GM23338 (cell line): ENCODE measurements at regions not wholly inside any gene's neighbourhood (a gene's known extent, or its start where the extent isn't known, plus 50 kb on each side); places are given as distances from the start of the nearest gene placed in this dataset.
"Not testable (repeated sequence)": the region's sequence is repeated elsewhere in the genome, so short reads cannot be mapped to it uniquely, and the experiment has no call there.

Experiments
- ATAC-seq: fragments of 200-7000 bp; cut with Tn5 transposase; 3 replicates; pipeline ENCODE4 v1.9.1; 2020
- DNase-seq: peaks from one replicate; pipeline ENCODE4 v3.0.0-alpha.2; 2015; ENCODE audit warnings: low spot score
- H2AFZ ChIP-seq: fragments of 200-600 bp; sonication (generic); 2 replicates; pipeline ENCODE4 v1.8.0; 2016; ENCODE audit warnings: antibody characterized with exemption, mild to moderate bottlenecking, moderate library complexity
- H3F3A ChIP-seq: fragments of 200-600 bp; sonication (generic); replicated peaks from 2 replicates; pipeline ENCODE4 v1.8.0; 2017; ENCODE audit warnings: antibody characterized with exemption, mixed run types, low read depth
- H3K27ac ChIP-seq: fragments of 200-600 bp; sonication (generic); 2 replicates; pipeline ENCODE4 v1.6.1; 2016; ENCODE audit warnings: low read depth
- H3K27me3 ChIP-seq: fragments of 200-600 bp; sonication (generic); 2 replicates; pipeline ENCODE4 v1.8.0; 2016; ENCODE audit warnings: mild to moderate bottlenecking, mixed run types, moderate library complexity; ENCODE audit not compliant: insufficient read depth
- H3K36me3 ChIP-seq: fragments of 200-600 bp; sonication (generic); 2 replicates; pipeline ENCODE4 v1.8.0; 2016; ENCODE audit warnings: mild to moderate bottlenecking; ENCODE audit not compliant: insufficient read depth
- H3K4me1 ChIP-seq: fragments of 200-600 bp; sonication (generic); 2 replicates; pipeline ENCODE4 v1.8.0; 2016; ENCODE audit warnings: mild to moderate bottlenecking, moderate library complexity; ENCODE audit not compliant: insufficient read depth
- H3K4me2 ChIP-seq: fragments of 200-600 bp; sonication (generic); 2 replicates; pipeline ENCODE4 v1.7.1; 2017; ENCODE audit warnings: mixed run types
- H3K4me3 ChIP-seq: fragments of 200-600 bp; sonication (generic); 2 replicates; pipeline ENCODE4 v1.6.1; 2016; ENCODE audit warnings: mixed run types
- H3K79me2 ChIP-seq: fragments of 200-600 bp; sonication (generic); replicated peaks from 2 replicates; pipeline ENCODE4 v1.8.0; 2017; ENCODE audit warnings: mild to moderate bottlenecking; ENCODE audit not compliant: insufficient read depth
- H3K9me2 ChIP-seq: fragments of 200-600 bp; sonication (generic); 2 replicates; pipeline ENCODE4 v1.8.0; 2017; ENCODE audit not compliant: insufficient read depth
- H4K20me1 ChIP-seq: fragments of 200-600 bp; sonication (generic); replicated peaks from 2 replicates; pipeline ENCODE4 v1.8.0; 2017; ENCODE audit warnings: mild to moderate bottlenecking; ENCODE audit not compliant: insufficient read depth
- H3K27ac Mint-ChIP-seq: 2 replicates; pipeline ENCODE4 v1.8.0; 2020; ENCODE audit warnings: inconsistent platforms, mild to moderate bottlenecking, moderate library complexity, mixed read lengths
- H3K27me3 Mint-ChIP-seq: 3 replicates; pipeline ENCODE4 v1.8.0; 2022; ENCODE audit warnings: low read depth, mild to moderate bottlenecking, moderate library complexity, mixed read lengths, inconsistent platforms; ENCODE audit not compliant: insufficient read depth, poor library complexity
- H3K36me3 Mint-ChIP-seq: 3 replicates; pipeline ENCODE4 v1.8.0; 2021; ENCODE audit warnings: low read depth, mild to moderate bottlenecking, inconsistent platforms, moderate library complexity, mixed read lengths
- H3K4me1 Mint-ChIP-seq: 3 replicates; pipeline ENCODE4 v1.8.0; 2020; ENCODE audit warnings: mild to moderate bottlenecking, inconsistent platforms, mixed read lengths
- H3K4me3 Mint-ChIP-seq: 3 replicates; pipeline ENCODE4 v1.8.0; 2021; ENCODE audit warnings: moderate library complexity, mild to moderate bottlenecking, inconsistent platforms, mixed read lengths
- H3K9me3 Mint-ChIP-seq: 3 replicates; pipeline ENCODE4 v1.8.0; 2020; ENCODE audit warnings: moderate library complexity, mild to moderate bottlenecking, inconsistent platforms, mixed read lengths

- not testable (repeated sequence) for H2AFZ ChIP-seq, DNase-seq, H3K36me3 ChIP-seq, H3K79me2 ChIP-seq, H3K27ac Mint-ChIP-seq, H3K27ac ChIP-seq, H3K27me3 Mint-ChIP-seq, H3K4me3 ChIP-seq, H3K4me1 Mint-ChIP-seq, H3K4me1 ChIP-seq, H3K4me2 ChIP-seq, H3K27me3 ChIP-seq, H3F3A ChIP-seq, H3K9me2 ChIP-seq, H4K20me1 ChIP-seq, H3K36me3 Mint-ChIP-seq, ATAC-seq, H3K4me3 Mint-ChIP-seq
- peaks cover 60% of the 10 kb centered on the region for H3K9me3 Mint-ChIP-seq
These were observed 94.5 kb upstream of the DPP6 start for GRCh38 chr7:153957677-153958076.

GRCh38 chr7:153958381-153958780 is 93.8 kb upstream of the DPP6 start:
- not testable (repeated sequence) for H3K27me3 ChIP-seq, H3K9me2 ChIP-seq, H3K79me2 ChIP-seq, H3K27ac ChIP-seq, H3K4me2 ChIP-seq, H3K4me3 Mint-ChIP-seq, ATAC-seq, DNase-seq, H4K20me1 ChIP-seq, H2AFZ ChIP-seq, H3F3A ChIP-seq, H3K4me3 ChIP-seq, H3K27me3 Mint-ChIP-seq, H3K4me1 ChIP-seq, H3K4me1 Mint-ChIP-seq, H3K36me3 ChIP-seq, H3K36me3 Mint-ChIP-seq, H3K27ac Mint-ChIP-seq
- H3K9me3 Mint-ChIP-seq, result peaks cover 60% of the 10 kb centered on the region

- H3K27ac Mint-ChIP-seq, H3K4me1 ChIP-seq, H3K4me1 Mint-ChIP-seq, H3K4me2 ChIP-seq, H2AFZ ChIP-seq, H3K36me3 Mint-ChIP-seq, H3K4me3 ChIP-seq, H3K27me3 Mint-ChIP-seq, H3F3A ChIP-seq, H3K4me3 Mint-ChIP-seq, H3K36me3 ChIP-seq, H3K27me3 ChIP-seq, H3K27ac ChIP-seq, DNase-seq, ATAC-seq, H4K20me1 ChIP-seq, H3K79me2 ChIP-seq, H3K9me2 ChIP-seq: not testable (repeated sequence)
- H3K9me3 Mint-ChIP-seq, result peaks cover 55% of the 10 kb centered on the region
These were observed 93.4 kb upstream of the DPP6 start for GRCh38 chr7:153958789-153959188.

GRCh38 chr7:153964481-153965112 is 87.6 kb upstream of the DPP6 start:
- not testable (repeated sequence) for DNase-seq, H3K4me1 ChIP-seq, H3K27ac Mint-ChIP-seq, H3F3A ChIP-seq, H4K20me1 ChIP-seq, H3K36me3 ChIP-seq, ATAC-seq, H3K4me2 ChIP-seq, H3K9me2 ChIP-seq, H3K27ac ChIP-seq, H3K27me3 Mint-ChIP-seq, H3K79me2 ChIP-seq, H3K36me3 Mint-ChIP-seq, H2AFZ ChIP-seq, H3K4me1 Mint-ChIP-seq, H3K4me3 ChIP-seq, H3K4me3 Mint-ChIP-seq, H3K27me3 ChIP-seq
- peaks cover 38% of the 10 kb centered on the region for H3K9me3 Mint-ChIP-seq

- not testable (repeated sequence) for H3K4me1 ChIP-seq, H2AFZ ChIP-seq, H3K27me3 ChIP-seq, H3F3A ChIP-seq, H3K4me3 ChIP-seq, H3K4me2 ChIP-seq, H3K27ac ChIP-seq, H3K27ac Mint-ChIP-seq, H3K27me3 Mint-ChIP-seq, H3K4me1 Mint-ChIP-seq, H4K20me1 ChIP-seq, DNase-seq, H3K9me2 ChIP-seq, H3K4me3 Mint-ChIP-seq, H3K36me3 ChIP-seq, H3K79me2 ChIP-seq, H3K36me3 Mint-ChIP-seq, ATAC-seq
- peaks cover 42% of the 10 kb centered on the region for H3K9me3 Mint-ChIP-seq
These were observed 83.2 kb upstream of the DPP6 start for GRCh38 chr7:153969016-153969415.

- not testable (repeated sequence) for ATAC-seq, H3K27ac ChIP-seq, H3K4me2 ChIP-seq, H3K4me1 Mint-ChIP-seq, H4K20me1 ChIP-seq, H3K36me3 Mint-ChIP-seq, H3K79me2 ChIP-seq, H3K27me3 Mint-ChIP-seq, H3F3A ChIP-seq, H3K9me2 ChIP-seq, H3K36me3 ChIP-seq, DNase-seq, H3K4me3 Mint-ChIP-seq, H3K4me3 ChIP-seq, H3K27me3 ChIP-seq, H3K4me1 ChIP-seq, H3K27ac Mint-ChIP-seq, H2AFZ ChIP-seq
- H3K9me3 Mint-ChIP-seq, result peaks cover 47% of the 10 kb centered on the region
These were observed 77.6 kb upstream of the DPP6 start for GRCh38 chr7:153974603-153975002.

- H3K9me2 ChIP-seq, H3K27ac Mint-ChIP-seq, H3K4me2 ChIP-seq, H3K27me3 ChIP-seq, H3K27me3 Mint-ChIP-seq, H3K79me2 ChIP-seq, ATAC-seq, H3K36me3 Mint-ChIP-seq, H3K4me3 Mint-ChIP-seq, DNase-seq, H2AFZ ChIP-seq, H3F3A ChIP-seq, H3K4me3 ChIP-seq, H3K36me3 ChIP-seq, H4K20me1 ChIP-seq, H3K27ac ChIP-seq, H3K4me1 Mint-ChIP-seq, H3K4me1 ChIP-seq: not testable (repeated sequence)
- H3K9me3 Mint-ChIP-seq, result peaks cover 56% of the 10 kb centered on the region
These were observed 75.5 kb upstream of the DPP6 start for GRCh38 chr7:153976745-153977144.
